NCI-H1930 (cell line): ENCODE measurements at regions not wholly inside any gene's neighbourhood (a gene's known extent, or its start where the extent isn't known, plus 50 kb on each side); places are given as distances from the start of the nearest gene placed in this dataset.
A peak's percentile ranks its signal among the peaks of the same experiment; 100 is the strongest.

Source experiments
- DNase-seq, 2 experiments: peaks; one replicate each; lab custom pipeline; 2025; lab: John Stamatoyannopoulos, UW

GRCh38 chr14:41404126-41404525, 202.6 kb upstream of the LRFN5 start:
- DNase-seq: no peak

GRCh38 chr14:41403360-41403759, 203.3 kb upstream of the LRFN5 start:
- no peak for DNase-seq

GRCh38 chr14:41397926-41398325, 208.8 kb upstream of the LRFN5 start:
- no peak for DNase-seq

- no peak for DNase-seq
These were observed 213.2 kb upstream of the LRFN5 start for GRCh38 chr14:41393512-41393911.

GRCh38 chr14:41392226-41392625, 214.4 kb upstream of the LRFN5 start:
- DNase-seq: no peak

- no peak for DNase-seq
These were observed 217.3 kb upstream of the LRFN5 start for GRCh38 chr14:41389355-41389754.

- DNase-seq: no peak
These were observed 220.9 kb upstream of the LRFN5 start for GRCh38 chr14:41385797-41386196.

GRCh38 chr14:41380017-41380416, 226.7 kb upstream of the LRFN5 start:
- no peak for DNase-seq

GRCh38 chr14:41378526-41378925, 228.2 kb upstream of the LRFN5 start:
- DNase-seq: no peak

GRCh38 chr14:41377932-41378331, 228.7 kb upstream of the LRFN5 start:
- peak in 1 of 2 experiments; percentile 11 for DNase-seq

- no peak for DNase-seq
These were observed 232.6 kb upstream of the LRFN5 start for GRCh38 chr14:41374092-41374491.

- no peak for DNase-seq
These were observed 244.5 kb upstream of the LRFN5 start for GRCh38 chr14:41362139-41362538.

- DNase-seq: no peak
These were observed 246.6 kb upstream of the LRFN5 start for GRCh38 chr14:41360126-41360525.

- no peak for DNase-seq
These were observed 250.8 kb upstream of the LRFN5 start for GRCh38 chr14:41355866-41356265.

GRCh38 chr14:41350476-41350875, 256.2 kb upstream of the LRFN5 start:
- no peak for DNase-seq

GRCh38 chr14:41349289-41349910, 257.3 kb upstream of the LRFN5 start:
- DNase-seq: no peak

- DNase-seq: no peak
These were observed 262.8 kb upstream of the LRFN5 start for GRCh38 chr14:41343857-41344256.

- DNase-seq: no peak
These were observed 293.5 kb upstream of the LRFN5 start for GRCh38 chr14:41313196-41313595.

- DNase-seq: peak; percentile 38 to 73
These were observed 303.2 kb upstream of the LRFN5 start for GRCh38 chr14:41303506-41303905.

- DNase-seq: peak; percentile 37 to 69
These were observed 303.9 kb upstream of the LRFN5 start for GRCh38 chr14:41302776-41303175.

- no peak for DNase-seq
These were observed 306.8 kb upstream of the LRFN5 start for GRCh38 chr14:41299924-41300323.

- no peak for DNase-seq
These were observed 308.4 kb upstream of the LRFN5 start for GRCh38 chr14:41298328-41298690.

- DNase-seq: no peak
These were observed 308.9 kb upstream of the LRFN5 start for GRCh38 chr14:41297576-41298327.

GRCh38 chr14:41295734-41296133, 310.9 kb upstream of the LRFN5 start:
- DNase-seq: no peak
